H9 (cell line): ENCODE measurements at regions not wholly inside any gene's neighbourhood (a gene's known extent, or its start where the extent isn't known, plus 50 kb on each side); places are given as distances from the start of the nearest gene placed in this dataset.

ENCODE experiments used
- DNase-seq: peaks from one replicate; pipeline ENCODE4 v3.0.0-alpha.2; 2017
- H2AFZ ChIP-seq: one replicate; pipeline ENCODE4 v1.6.1; 2013; ENCODE audit warnings: mild to moderate bottlenecking, low read length, control low read depth, moderate library complexity
- H2AK5ac ChIP-seq: 2 replicates; pipeline ENCODE4 v1.6.1; 2013; ENCODE audit warnings: low read length, control low read depth, mixed read lengths; ENCODE audit not compliant: insufficient read length
- H2BK120ac ChIP-seq: one replicate; pipeline ENCODE4 v1.6.1; 2013; ENCODE audit warnings: low read depth, mild to moderate bottlenecking, low read length, control low read depth, inconsistent platforms; ENCODE audit not compliant: poor library complexity, severe bottlenecking
- H2BK12ac ChIP-seq: 2 replicates; pipeline ENCODE4 v1.6.1; 2013; ENCODE audit warnings: low read length, control low read depth, mixed read lengths, low read depth; ENCODE audit not compliant: insufficient read length
- H2BK15ac ChIP-seq: 2 replicates; pipeline ENCODE4 v1.6.1; 2013; ENCODE audit warnings: low read depth, low read length, control low read depth
- H2BK20ac ChIP-seq: one replicate; pipeline ENCODE4 v1.6.1; 2013; ENCODE audit warnings: low read depth, mild to moderate bottlenecking, low read length, control low read depth, inconsistent platforms; ENCODE audit not compliant: poor library complexity, severe bottlenecking
- H2BK5ac ChIP-seq: 2 replicates; pipeline ENCODE4 v1.6.1; 2013; ENCODE audit warnings: low read length, control low read depth, mixed read lengths; ENCODE audit not compliant: insufficient read length
- H3K14ac ChIP-seq: 2 replicates; pipeline ENCODE4 v1.6.1; 2013; ENCODE audit warnings: low read length, control low read depth; ENCODE audit not compliant: insufficient read depth
- H3K18ac ChIP-seq: 2 replicates; pipeline ENCODE4 v1.6.1; 2013; ENCODE audit warnings: low read depth, mild to moderate bottlenecking, mixed read lengths, low read length, control low read depth; ENCODE audit not compliant: insufficient read length
- H3K23ac ChIP-seq: 2 replicates; pipeline ENCODE4 v1.6.1; 2013; ENCODE audit warnings: low read length, control low read depth, mixed read lengths, low read depth; ENCODE audit not compliant: insufficient read length
- H3K23me2 ChIP-seq: 2 replicates; pipeline ENCODE4 v1.6.1; 2013; ENCODE audit warnings: low read depth, mild to moderate bottlenecking, mixed read lengths, low read length, control low read depth; ENCODE audit not compliant: insufficient read length, poor library complexity, severe bottlenecking
- H3K27ac ChIP-seq: 2 replicates; pipeline ENCODE4 v1.5.1; 2013; ENCODE audit warnings: low read length, control low read depth, mixed read lengths, low read depth; ENCODE audit not compliant: insufficient read length
- H3K27me3 ChIP-seq: 2 replicates; pipeline ENCODE4 v1.6.1; 2013; ENCODE audit warnings: low read length, control low read depth, inconsistent platforms; ENCODE audit not compliant: insufficient read depth
- H3K4ac ChIP-seq: 2 replicates; pipeline ENCODE4 v1.6.1; 2013; ENCODE audit warnings: low read depth, mild to moderate bottlenecking, control low read depth, inconsistent platforms, low read length, moderate library complexity
- H3K4me1 ChIP-seq: 2 replicates; pipeline ENCODE4 v1.6.1; 2013; ENCODE audit warnings: low read length, control low read depth, inconsistent platforms; ENCODE audit not compliant: insufficient read depth
- H3K4me2 ChIP-seq: 2 replicates; pipeline ENCODE4 v1.6.1; 2013; ENCODE audit warnings: low read length, control low read depth, mixed read lengths; ENCODE audit not compliant: insufficient read length, insufficient read depth
- H3K56ac ChIP-seq: 2 replicates; pipeline ENCODE4 v1.6.1; 2013; ENCODE audit warnings: low read depth, mild to moderate bottlenecking, mixed read lengths, low read length, control low read depth; ENCODE audit not compliant: insufficient read length
- H3K79me1 ChIP-seq: 2 replicates; pipeline ENCODE4 v1.6.1; 2013; ENCODE audit warnings: low read depth, mild to moderate bottlenecking, moderate library complexity, low read length, control low read depth, inconsistent platforms; ENCODE audit not compliant: insufficient read depth, poor library complexity, severe bottlenecking
- H3K79me2 ChIP-seq: 2 replicates; pipeline ENCODE4 v1.6.1; 2013; ENCODE audit warnings: low read length, control low read depth, inconsistent platforms; ENCODE audit not compliant: insufficient read depth
- H3K9ac ChIP-seq: 2 replicates; pipeline ENCODE4 v1.6.1; 2013; ENCODE audit warnings: low read length, control low read depth, mixed read lengths; ENCODE audit not compliant: insufficient read length; ENCODE audit errors: extremely low read depth
- H3K9me3 ChIP-seq: one replicate; pipeline ENCODE4 v1.6.1; 2013; ENCODE audit warnings: low read depth, low read length, inconsistent platforms; ENCODE audit not compliant: control insufficient read depth
- H3T11ph ChIP-seq: one replicate; pipeline ENCODE4 v1.6.1; 2013; ENCODE audit warnings: mild to moderate bottlenecking, low read length, control low read depth, inconsistent platforms
- H4K20me1 ChIP-seq: one replicate; pipeline ENCODE4 v1.6.1; 2013; ENCODE audit not compliant: control insufficient read depth, insufficient read length, insufficient read depth
- H4K5ac ChIP-seq: 2 replicates; pipeline ENCODE4 v1.6.1; 2013; ENCODE audit warnings: low read depth, mild to moderate bottlenecking, mixed read lengths, low read length, control low read depth; ENCODE audit not compliant: insufficient read length
- H4K8ac ChIP-seq: replicated peaks from 2 replicates; pipeline ENCODE4 v1.6.1; 2013; ENCODE audit warnings: low read length, control low read depth, mixed read lengths, low read depth; ENCODE audit not compliant: insufficient read length
- H4K91ac ChIP-seq: 2 replicates; pipeline ENCODE4 v1.6.1; 2013; ENCODE audit warnings: low read depth, mild to moderate bottlenecking, moderate library complexity, mixed read lengths, low read length, control low read depth; ENCODE audit not compliant: insufficient read length
- H3K27ac Mint-ChIP-seq, 3 experiments: 2 replicates in 2 of 3; 3 replicates in 1 of 3; pipeline ENCODE4 v1.8.0; 2020 to 2021; ENCODE audit warnings: mixed read lengths in 3 of 3, mild to moderate bottlenecking in 1 of 3, moderate library complexity in 1 of 3
- H3K27me3 Mint-ChIP-seq: 2 replicates; pipeline ENCODE4 v1.8.0; 2021; ENCODE audit warnings: low read depth, mild to moderate bottlenecking, moderate library complexity, mixed read lengths
- H3K36me3 Mint-ChIP-seq, 3 experiments: 2 replicates in 2 of 3; 3 replicates in 1 of 3; pipeline ENCODE4 v1.8.0; 2020 to 2021; ENCODE audit warnings: low read depth in 3 of 3, mixed read lengths in 3 of 3; ENCODE audit not compliant: insufficient read depth in 1 of 3
- H3K4me1 Mint-ChIP-seq, 2 experiments: 2 replicates each; pipeline ENCODE4 v1.8.0; 2020; ENCODE audit warnings: mixed read lengths in 2 of 2
- H3K4me3 Mint-ChIP-seq, 2 experiments: 2 replicates in 1 of 2; 3 replicates in 1 of 2; pipeline ENCODE4 v1.8.0; 2020 to 2021; ENCODE audit warnings: mild to moderate bottlenecking in 2 of 2, mixed read lengths in 2 of 2, moderate library complexity in 1 of 2
- H3K9me3 Mint-ChIP-seq, 2 experiments: 2 replicates in 1 of 2; 3 replicates in 1 of 2; pipeline ENCODE4 v1.8.0; 2020; ENCODE audit warnings: mild to moderate bottlenecking in 2 of 2, mixed read lengths in 2 of 2, moderate library complexity in 1 of 2
- CTCF ChIP-seq: fragments of 200-600 bp; sonication (generic); conservative IDR thresholded peaks from 3 replicates; pipeline ENCODE4 v1.8.0; 2021; ENCODE audit warnings: antibody characterized with exemption, mild to moderate bottlenecking
- WGBS: extraction: QIAGEN DNeasy Blood & Tissue Kit; methylation state at CpG from one replicate; pipeline ENCODE4 v1.1.7; 2013; ENCODE audit warnings: missing lambda C conversion rate, low lambda C conversion rate, mixed read lengths; ENCODE audit not compliant: insufficient read length; ENCODE audit errors: extremely low coverage; 5-methylcytosine and 5-hydroxymethylcytosine counted together

DNA sequence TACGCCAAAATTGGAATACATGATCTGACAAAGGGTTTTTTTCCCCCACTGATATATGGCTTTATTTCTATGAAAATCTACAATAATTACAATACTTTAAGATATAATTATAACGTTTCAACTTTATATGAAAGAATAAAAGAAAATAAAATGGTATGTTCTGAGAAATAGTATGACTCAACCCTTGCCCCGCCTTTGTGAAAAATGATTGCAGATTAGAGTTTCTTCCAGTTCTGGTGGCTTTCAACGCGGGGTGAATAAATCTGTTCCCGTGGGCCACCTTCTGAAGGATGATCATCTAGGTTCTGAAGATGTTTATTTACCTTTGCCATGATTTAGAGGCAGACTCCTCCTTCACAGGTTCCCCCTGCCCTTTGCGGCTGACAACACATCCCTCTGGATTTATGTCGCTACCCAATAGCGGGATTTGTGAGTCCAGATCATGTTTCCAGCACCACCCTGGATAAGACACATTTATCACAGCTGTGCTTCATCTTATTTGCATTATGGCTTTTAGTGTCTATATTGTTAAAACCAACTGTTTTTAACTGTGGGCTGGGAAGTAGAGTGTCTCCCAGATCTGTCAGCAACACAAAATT is 607.0 kb upstream of the KIRREL3 start:
- no peak overlapping the region for H3K27ac ChIP-seq
- no peak overlapping the region for H2BK15ac ChIP-seq
- no peak overlapping the region for H2BK120ac ChIP-seq
- no peak for TF ChIP-seq CTCF
- H3K27me3 ChIP-seq: no peaks in the 10 kb centered on the region
- H3K9me3 Mint-ChIP-seq: no peaks in the 10 kb centered on the region
- H3K23ac ChIP-seq: no peak overlapping the region
- H4K91ac ChIP-seq: no peak overlapping the region
- no peaks in the 10 kb centered on the region for H4K20me1 ChIP-seq
- H4K8ac ChIP-seq: no peak overlapping the region
- H3K4me1 ChIP-seq: no peaks in the 10 kb centered on the region; the same call in 1 of the 2 replicates
- no peaks in the 10 kb centered on the region for H3K9me3 ChIP-seq
- H4K5ac ChIP-seq: no peak overlapping the region
- no peak overlapping the region for H2AK5ac ChIP-seq
- no peak overlapping the region for H2BK20ac ChIP-seq
- H3K56ac ChIP-seq: no peak overlapping the region
- no peaks in the 10 kb centered on the region for H3K79me2 ChIP-seq
- no peaks in the 10 kb centered on the region for H3K79me1 ChIP-seq
- H3K36me3 Mint-ChIP-seq: no peaks in the 10 kb centered on the region
- H3K14ac ChIP-seq: no peak overlapping the region
- H3K4me2 ChIP-seq: no peak overlapping the region
- no peak overlapping the region for H3K9ac ChIP-seq
- no peak overlapping the region for H3K27ac Mint-ChIP-seq
- no peaks in the 10 kb centered on the region for H3K27me3 Mint-ChIP-seq
- H2BK12ac ChIP-seq: no peak overlapping the region
- H3K18ac ChIP-seq: no peak overlapping the region
- DNase-seq: no peak
- no peak overlapping the region for H3K4ac ChIP-seq
- no peak overlapping the region; a peak in 1 of 5 replicates for H3K4me3 Mint-ChIP-seq
- no peak overlapping the region for H2AFZ ChIP-seq
- H3K23me2 ChIP-seq: no peaks in the 10 kb centered on the region
- WGBS: no CpG with 5 or more reads among the region's 9 CpGs
- peaks cover 24 to 28% of the 10 kb centered on the region in 2 experiments for H3K4me1 Mint-ChIP-seq
- H3T11ph ChIP-seq: no peak overlapping the region
- no peak overlapping the region for H2BK5ac ChIP-seq
